K562 (cell line): ENCODE measurements at regions not wholly inside any gene's neighbourhood (a gene's known extent, or its start where the extent isn't known, plus 50 kb on each side); places are given as distances from the start of the nearest gene placed in this dataset.

Experiments
- ATAC-seq: fragments of 200-7000 bp; cut with Tn5 transposase; 3 replicates; pipeline ENCODE4 v1.9.1; 2020; ENCODE audit warnings: moderate library complexity
- BruUV-seq: library from RNA; stranded (reverse); fragments of 400-500 nt; replicated peaks from 2 replicates; lab custom pipeline; 2021; lab: Mats Ljungman, UMichigan
- CTCF ChIA-PET: fragments of 300-600 bp; formaldehyde crosslinking; extraction: SDS; loops from one replicate; lab custom pipeline; 2021; ENCODE audit warnings: low intra/inter-chr PET ratio; lab: Yijun Ruan, JAX
- POLR2A ChIA-PET: fragments of 300-600, 350-650 bp; sonication (Branson Sonifier 250); formaldehyde crosslinking; extraction: SDS; loops from one replicate; lab custom pipeline; 2021; ENCODE audit warnings: antibody characterized with exemption, inconsistent platforms; lab: Yijun Ruan, JAX
- DNase-seq, 4 experiments: peaks; one replicate each; pipeline versions ENCODE4 v3.0.0 to v3.0.0-alpha.2; 2011 to 2018; ENCODE audit warnings: low spot score in 3 of 4, mixed read lengths in 3 of 4; ENCODE audit errors: extremely low read depth in 1 of 4
- FAIRE-seq: peaks from 2 replicates; lab custom pipeline; 2011; peaks lifted over from hg19 to GRCh38; lab: Jason Lieb, UNC
- H2AFZ ChIP-seq: 2 replicates; pipeline ENCODE4 v1.6.0; 2011; ENCODE audit warnings: low read depth, low read length, control low read depth, inconsistent platforms
- H3K27ac ChIP-seq: fragments of 200-600 bp; 3 replicates; pipeline ENCODE4 v1.8.0; 2011; ENCODE audit warnings: low read depth, mild to moderate bottlenecking, control low read depth, inconsistent platforms, low read length, moderate library complexity, mixed read lengths; ENCODE audit errors: extremely low read depth
- H3K27me3 ChIP-seq, 2 experiments: fragments of 300-600 bp in 1 of 2; 2 replicates in 1 of 2; 3 replicates in 1 of 2; pipeline versions ENCODE4 v1.6.0 to v1.8.0; 2011; ENCODE audit warnings: inconsistent platforms in 2 of 2, low read length in 2 of 2, mild to moderate bottlenecking in 1 of 2, mixed read lengths in 1 of 2, moderate library complexity in 1 of 2; ENCODE audit not compliant: control insufficient read depth in 2 of 2, insufficient read depth in 2 of 2
- H3K36me3 ChIP-seq: fragments of 300-600 bp; 3 replicates; pipeline ENCODE4 v1.8.0; 2011; ENCODE audit warnings: mild to moderate bottlenecking, low read length, inconsistent platforms; ENCODE audit not compliant: control insufficient read depth, insufficient read depth
- H3K4me1 ChIP-seq, 2 experiments: fragments of 200-600 bp in 1 of 2; replicated peaks in 1 of 2; 2 replicates in 1 of 2; 3 replicates in 1 of 2; pipeline versions ENCODE4 v1.5.1 to v1.8.0; 2011; ENCODE audit warnings: inconsistent platforms in 2 of 2, low read length in 2 of 2, mild to moderate bottlenecking in 1 of 2, mixed read lengths in 1 of 2, moderate library complexity in 1 of 2; ENCODE audit not compliant: control insufficient read depth in 2 of 2, insufficient read depth in 2 of 2
- H3K4me2 ChIP-seq: 2 replicates; pipeline ENCODE4 v1.6.1; 2011; ENCODE audit warnings: low read length, control low read depth, inconsistent platforms, mixed read lengths; ENCODE audit not compliant: insufficient read depth
- H3K4me3 ChIP-seq: fragments of 200-600 bp; sonication (generic), shearing (Covaris generic); 2 replicates; pipeline ENCODE4 v1.5.1; 2016; ENCODE audit warnings: control low read depth, inconsistent platforms
- H3K79me2 ChIP-seq: fragments of 200-600 bp; 3 replicates; pipeline ENCODE4 v1.8.0; 2011; ENCODE audit warnings: low read length, inconsistent platforms; ENCODE audit not compliant: control insufficient read depth, insufficient read depth
- H3K9ac ChIP-seq, 2 experiments: 2 replicates each; pipeline versions ENCODE4 v1.6.0 to v1.6.1; 2011; ENCODE audit warnings: low read depth in 2 of 2, low read length in 2 of 2, control low read depth in 1 of 2, inconsistent platforms in 1 of 2, mild to moderate bottlenecking in 1 of 2, mixed read lengths in 1 of 2; ENCODE audit not compliant: insufficient read depth in 1 of 2
- H3K9me1 ChIP-seq: one replicate; pipeline ENCODE4 v1.6.0; 2011; ENCODE audit warnings: inconsistent platforms, mild to moderate bottlenecking, low read length, moderate library complexity; ENCODE audit not compliant: control insufficient read depth, insufficient read depth
- H3K9me3 ChIP-seq: replicated peaks from 2 replicates; pipeline ENCODE4 v1.5.1; 2011; ENCODE audit warnings: low read depth, low read length, inconsistent platforms; ENCODE audit not compliant: control insufficient read depth, insufficient read depth
- H4K20me1 ChIP-seq: replicated peaks from 2 replicates; pipeline ENCODE4 v1.6.1; 2011; ENCODE audit warnings: low read length, inconsistent platforms, mixed read lengths; ENCODE audit not compliant: control insufficient read depth, insufficient read depth
- CHD4 ChIP-seq: fragments of 200-600 bp; sonication (generic); IDR thresholded peaks from 3 replicates; pipeline ENCODE4 v1.6.1; 2012; ENCODE audit warnings: low read depth, mild to moderate bottlenecking, mixed read lengths, low read length, inconsistent platforms; ENCODE audit not compliant: insufficient read depth, insufficient replicate concordance, poor library complexity, severe bottlenecking
- DMBX1 ChIP-seq: fragments of 250-450 bp; sonication (Bioruptor Pico); IDR thresholded peaks from 2 replicates; pipeline ENCODE4 v1.8.0; 2022; ENCODE audit warnings: inconsistent platforms, mild to moderate bottlenecking, moderate library complexity, borderline replicate concordance
- ETV5 ChIP-seq: sonication (generic); formaldehyde crosslinking; IDR thresholded peaks from 2 replicates; pipeline ENCODE4 v1.4.0; 2020; ENCODE audit warnings: low read depth, mild to moderate bottlenecking, missing genetic modification reagents
- GATA2 ChIP-seq: sonication (generic); formaldehyde crosslinking; IDR thresholded peaks from 2 replicates; pipeline ENCODE4 v1.4.0; 2020; ENCODE audit warnings: mild to moderate bottlenecking, missing genetic modification reagents
- HNRNPL ChIP-seq: fragments of 200-400 bp; formaldehyde crosslinking; IDR thresholded peaks from 2 replicates; pipeline ENCODE4 v1.6.1; 2017; ENCODE audit warnings: low read depth, mild to moderate bottlenecking, low read length
- POLR2B ChIP-seq: fragments of 450-650 bp; IDR thresholded peaks from 2 replicates; pipeline ENCODE4 v1.6.1; 2018; ENCODE audit warnings: low read depth; ENCODE audit not compliant: partially characterized antibody
- PYGO2 ChIP-seq: fragments of 450-650 bp; IDR thresholded peaks from 2 replicates; pipeline ENCODE4 v1.6.1; 2016; ENCODE audit warnings: mild to moderate bottlenecking, missing genetic modification characterization, moderate library complexity, missing compliant biosample characterization
- ZFPM2 ChIP-seq: fragments of 250-450 bp; sonication (Bioruptor Pico); IDR thresholded peaks from 2 replicates; pipeline ENCODE4 v1.5.1; 2022; ENCODE audit warnings: mild to moderate bottlenecking
- ZNF3 ChIP-seq: fragments of 250-450 bp; sonication (Bioruptor Pico); IDR thresholded peaks from 2 replicates; pipeline ENCODE4 v1.5.0; 2021; ENCODE audit warnings: mild to moderate bottlenecking, moderate library complexity
- WGBS: fragments of 100-300 bp; shearing (Covaris generic); methylation state at CpG from one replicate; pipeline ENCODE4 v1.1.6; 2016; ENCODE audit warnings: low coverage, mixed read lengths; ENCODE audit not compliant: insufficient coverage; ENCODE audit errors: missing lambda C conversion rate; 5-methylcytosine and 5-hydroxymethylcytosine counted together
- in situ Hi-C: fragments of 300-500 bp; cut with MboI; formaldehyde crosslinking; loops from 4 replicates; pipeline ENCODE4 v1.15.0; 2018; ENCODE audit warnings: inconsistent platforms, mixed read lengths
- intact Hi-C: fragments of 100-400 bp; cut with micrococcal nuclease; formaldehyde crosslinking; loops from 2 replicates; pipeline ENCODE4 v1.14.2; 2022
- TF ChIP-seq, protein P1 (sequence below): fragments of 200-600 bp; sonication (generic); IDR thresholded peaks from one replicate; pipeline ENCODE4 v1.6.1; 2012; ENCODE audit warnings: mild to moderate bottlenecking, low read depth, low read length, inconsistent platforms

DNA sequence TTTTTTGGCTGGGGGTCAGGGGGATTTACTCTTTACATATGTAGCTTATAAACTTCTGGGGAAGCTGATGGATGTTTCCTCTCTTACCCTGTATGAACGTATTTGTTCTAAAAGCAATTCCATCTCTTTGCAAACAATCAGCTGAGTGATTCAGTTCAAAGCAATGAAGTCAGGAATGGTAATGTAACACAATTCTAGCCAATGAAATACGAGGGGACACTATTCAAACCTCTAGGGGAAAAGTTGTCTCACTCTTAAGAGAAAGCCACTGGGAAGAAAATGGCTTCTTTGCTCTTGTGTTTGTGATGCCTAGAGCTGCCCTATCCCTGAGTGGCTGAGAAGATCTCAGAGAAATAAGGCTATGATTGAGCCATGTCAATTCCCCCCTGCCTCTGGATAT, 134.8 kb upstream of the SEMA3C start:
- Histone ChIP-seq H3K27me3 (no peaks in the 10 kb centered on the region), H2AFZ (no peak overlapping the region), H4K20me1 (no peaks in the 10 kb centered on the region), H3K4me2 (no peak overlapping the region), H3K9ac (no peak overlapping the region), H3K27ac (no peak overlapping the region), H3K79me2 (no peaks in the 10 kb centered on the region), H3K4me3 (no peak overlapping the region), H3K9me3 (peaks cover 1% of the 10 kb centered on the region; the same call in 1 of the 2 replicates), H3K4me1 (no peaks in the 10 kb centered on the region), H3K36me3 (no peaks in the 10 kb centered on the region), H3K9me1 (no peaks in the 10 kb centered on the region)
- DNase-seq (no peak), ATAC-seq (no peak), FAIRE-seq (no peak)
- POLR2A ChIA-PET = no interaction called here
- no TSS peak for BruUV-seq
- in situ Hi-C loops (no loop called here), intact Hi-C loops (no loop called here)
- TF ChIP-seq POLR2B (no peak), ETV5 (CRISPR knock-in tag) (no peak), ZNF3 (CRISPR knock-in tag) (no peak), GATA2 (CRISPR knock-in tag) (no peak), DMBX1 (CRISPR knock-in tag) (no peak), PYGO2 (no peak), CHD4 (no peak), HNRNPL (no peak), ZFPM2 (CRISPR knock-in tag) (no peak)
- TF ChIP-seq, protein P1, sequence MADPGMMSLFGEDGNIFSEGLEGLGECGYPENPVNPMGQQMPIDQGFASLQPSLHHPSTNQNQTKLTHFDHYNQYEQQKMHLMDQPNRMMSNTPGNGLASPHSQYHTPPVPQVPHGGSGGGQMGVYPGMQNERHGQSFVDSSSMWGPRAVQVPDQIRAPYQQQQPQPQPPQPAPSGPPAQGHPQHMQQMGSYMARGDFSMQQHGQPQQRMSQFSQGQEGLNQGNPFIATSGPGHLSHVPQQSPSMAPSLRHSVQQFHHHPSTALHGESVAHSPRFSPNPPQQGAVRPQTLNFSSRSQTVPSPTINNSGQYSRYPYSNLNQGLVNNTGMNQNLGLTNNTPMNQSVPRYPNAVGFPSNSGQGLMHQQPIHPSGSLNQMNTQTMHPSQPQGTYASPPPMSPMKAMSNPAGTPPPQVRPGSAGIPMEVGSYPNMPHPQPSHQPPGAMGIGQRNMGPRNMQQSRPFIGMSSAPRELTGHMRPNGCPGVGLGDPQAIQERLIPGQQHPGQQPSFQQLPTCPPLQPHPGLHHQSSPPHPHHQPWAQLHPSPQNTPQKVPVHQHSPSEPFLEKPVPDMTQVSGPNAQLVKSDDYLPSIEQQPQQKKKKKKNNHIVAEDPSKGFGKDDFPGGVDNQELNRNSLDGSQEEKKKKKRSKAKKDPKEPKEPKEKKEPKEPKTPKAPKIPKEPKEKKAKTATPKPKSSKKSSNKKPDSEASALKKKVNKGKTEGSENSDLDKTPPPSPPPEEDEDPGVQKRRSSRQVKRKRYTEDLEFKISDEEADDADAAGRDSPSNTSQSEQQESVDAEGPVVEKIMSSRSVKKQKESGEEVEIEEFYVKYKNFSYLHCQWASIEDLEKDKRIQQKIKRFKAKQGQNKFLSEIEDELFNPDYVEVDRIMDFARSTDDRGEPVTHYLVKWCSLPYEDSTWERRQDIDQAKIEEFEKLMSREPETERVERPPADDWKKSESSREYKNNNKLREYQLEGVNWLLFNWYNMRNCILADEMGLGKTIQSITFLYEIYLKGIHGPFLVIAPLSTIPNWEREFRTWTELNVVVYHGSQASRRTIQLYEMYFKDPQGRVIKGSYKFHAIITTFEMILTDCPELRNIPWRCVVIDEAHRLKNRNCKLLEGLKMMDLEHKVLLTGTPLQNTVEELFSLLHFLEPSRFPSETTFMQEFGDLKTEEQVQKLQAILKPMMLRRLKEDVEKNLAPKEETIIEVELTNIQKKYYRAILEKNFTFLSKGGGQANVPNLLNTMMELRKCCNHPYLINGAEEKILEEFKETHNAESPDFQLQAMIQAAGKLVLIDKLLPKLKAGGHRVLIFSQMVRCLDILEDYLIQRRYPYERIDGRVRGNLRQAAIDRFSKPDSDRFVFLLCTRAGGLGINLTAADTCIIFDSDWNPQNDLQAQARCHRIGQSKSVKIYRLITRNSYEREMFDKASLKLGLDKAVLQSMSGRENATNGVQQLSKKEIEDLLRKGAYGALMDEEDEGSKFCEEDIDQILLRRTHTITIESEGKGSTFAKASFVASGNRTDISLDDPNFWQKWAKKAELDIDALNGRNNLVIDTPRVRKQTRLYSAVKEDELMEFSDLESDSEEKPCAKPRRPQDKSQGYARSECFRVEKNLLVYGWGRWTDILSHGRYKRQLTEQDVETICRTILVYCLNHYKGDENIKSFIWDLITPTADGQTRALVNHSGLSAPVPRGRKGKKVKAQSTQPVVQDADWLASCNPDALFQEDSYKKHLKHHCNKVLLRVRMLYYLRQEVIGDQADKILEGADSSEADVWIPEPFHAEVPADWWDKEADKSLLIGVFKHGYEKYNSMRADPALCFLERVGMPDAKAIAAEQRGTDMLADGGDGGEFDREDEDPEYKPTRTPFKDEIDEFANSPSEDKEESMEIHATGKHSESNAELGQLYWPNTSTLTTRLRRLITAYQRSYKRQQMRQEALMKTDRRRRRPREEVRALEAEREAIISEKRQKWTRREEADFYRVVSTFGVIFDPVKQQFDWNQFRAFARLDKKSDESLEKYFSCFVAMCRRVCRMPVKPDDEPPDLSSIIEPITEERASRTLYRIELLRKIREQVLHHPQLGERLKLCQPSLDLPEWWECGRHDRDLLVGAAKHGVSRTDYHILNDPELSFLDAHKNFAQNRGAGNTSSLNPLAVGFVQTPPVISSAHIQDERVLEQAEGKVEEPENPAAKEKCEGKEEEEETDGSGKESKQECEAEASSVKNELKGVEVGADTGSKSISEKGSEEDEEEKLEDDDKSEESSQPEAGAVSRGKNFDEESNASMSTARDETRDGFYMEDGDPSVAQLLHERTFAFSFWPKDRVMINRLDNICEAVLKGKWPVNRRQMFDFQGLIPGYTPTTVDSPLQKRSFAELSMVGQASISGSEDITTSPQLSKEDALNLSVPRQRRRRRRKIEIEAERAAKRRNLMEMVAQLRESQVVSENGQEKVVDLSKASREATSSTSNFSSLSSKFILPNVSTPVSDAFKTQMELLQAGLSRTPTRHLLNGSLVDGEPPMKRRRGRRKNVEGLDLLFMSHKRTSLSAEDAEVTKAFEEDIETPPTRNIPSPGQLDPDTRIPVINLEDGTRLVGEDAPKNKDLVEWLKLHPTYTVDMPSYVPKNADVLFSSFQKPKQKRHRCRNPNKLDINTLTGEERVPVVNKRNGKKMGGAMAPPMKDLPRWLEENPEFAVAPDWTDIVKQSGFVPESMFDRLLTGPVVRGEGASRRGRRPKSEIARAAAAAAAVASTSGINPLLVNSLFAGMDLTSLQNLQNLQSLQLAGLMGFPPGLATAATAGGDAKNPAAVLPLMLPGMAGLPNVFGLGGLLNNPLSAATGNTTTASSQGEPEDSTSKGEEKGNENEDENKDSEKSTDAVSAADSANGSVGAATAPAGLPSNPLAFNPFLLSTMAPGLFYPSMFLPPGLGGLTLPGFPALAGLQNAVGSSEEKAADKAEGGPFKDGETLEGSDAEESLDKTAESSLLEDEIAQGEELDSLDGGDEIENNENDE = no peak
- CTCF ChIA-PET = no interaction called here
- WGBS = 4% methylated on average over 2 of the region's 2 CpGs
